GM21825 (cell line): ENCODE measurements at regions not wholly inside any gene's neighbourhood (a gene's known extent, or its start where the extent isn't known, plus 50 kb on each side); places are given as distances from the start of the nearest gene placed in this dataset.

ENCODE experiments used
- ATAC-seq: cut with Tn5 transposase; IDR thresholded peaks from one replicate; pipeline ENCODE4 v1.9.1; 2021; ENCODE audit warnings: mild to moderate bottlenecking, moderate library complexity; ENCODE audit not compliant: unreplicated experiment

DNA sequence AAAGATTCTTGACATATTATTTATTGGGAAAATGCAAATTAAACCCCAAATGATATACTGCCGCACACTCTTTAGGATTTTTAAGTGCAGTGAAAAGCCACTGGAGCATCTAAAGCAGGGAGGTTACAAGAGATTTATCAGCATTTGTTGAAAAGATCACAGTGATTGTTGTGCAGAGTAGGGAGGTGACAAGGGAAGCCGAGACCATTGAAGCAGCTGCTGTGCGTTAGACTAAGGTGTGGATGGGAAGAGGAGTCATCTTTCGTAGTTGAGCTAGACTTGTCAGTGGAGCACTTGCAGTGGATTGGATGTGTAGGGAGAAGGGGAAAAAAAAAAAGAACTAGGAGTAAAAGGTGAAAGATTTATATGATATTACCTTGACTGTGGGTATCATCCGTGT, 854.6 kb downstream of the NTRK3 start:
- no peak for ATAC-seq

GRCh38 chr15:87394676-87395075, 861.9 kb downstream of the NTRK3 start:
- no peak for ATAC-seq

DNA sequence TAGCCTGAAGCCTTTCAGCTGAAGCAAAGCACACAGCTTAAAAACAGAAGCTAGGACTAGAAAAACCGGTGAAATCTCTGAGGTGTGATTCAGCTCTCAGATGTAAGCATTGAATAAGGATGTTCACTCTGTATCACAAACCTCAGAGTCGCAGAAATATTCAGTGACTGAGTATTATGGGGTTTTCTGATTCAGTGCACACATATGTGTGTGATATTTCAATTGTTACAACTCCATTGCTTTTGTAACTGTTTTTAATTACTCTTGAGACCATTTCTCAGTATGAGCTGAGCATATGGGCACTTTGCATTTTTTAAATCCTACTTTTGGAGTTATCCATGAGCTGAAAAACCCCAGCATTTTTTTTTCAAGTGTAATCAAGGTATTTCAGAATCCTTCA, 868.8 kb downstream of the NTRK3 start:
- no peak for ATAC-seq

DNA sequence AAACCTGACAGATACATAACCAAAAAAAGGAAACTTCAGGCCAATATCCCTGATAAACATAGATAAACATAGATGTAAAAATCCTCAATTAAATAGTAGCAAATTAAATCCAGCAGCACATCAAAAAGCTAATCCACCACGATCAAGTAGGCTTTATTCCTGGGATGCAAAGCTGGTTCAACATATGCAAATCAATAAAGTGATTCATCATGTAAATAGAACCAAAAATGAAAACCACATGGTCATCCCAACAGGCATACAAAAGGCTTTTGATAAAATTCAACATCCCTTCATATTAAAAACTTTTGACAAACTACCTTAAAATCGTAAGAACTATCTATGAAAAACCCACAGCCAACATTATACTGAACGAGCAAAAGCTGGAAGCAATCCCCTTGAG, 882.2 kb downstream of the NTRK3 start:
- ATAC-seq, result no peak

- ATAC-seq, result no peak
These were observed 887.3 kb downstream of the NTRK3 start for GRCh38 chr15:87369269-87369668.

DNA sequence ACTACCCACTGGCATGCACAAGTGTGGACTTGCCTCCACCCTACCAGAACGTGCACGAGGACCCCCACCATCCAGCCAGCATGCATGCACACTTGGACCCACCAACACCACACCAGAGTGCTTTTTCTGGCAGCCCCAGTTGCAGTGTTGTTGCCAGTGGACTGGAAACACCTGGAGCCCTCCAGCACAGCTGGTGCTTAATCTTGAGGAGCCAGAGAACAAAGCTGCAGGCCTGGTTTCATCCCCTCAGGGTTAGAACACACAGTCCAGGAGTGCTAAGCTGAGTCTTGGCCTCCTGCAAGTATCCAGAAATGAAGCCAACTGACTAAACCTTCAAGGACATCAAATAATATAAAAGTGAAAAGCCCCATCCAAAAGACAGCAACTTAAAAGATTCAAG, 888.0 kb downstream of the NTRK3 start:
- ATAC-seq, result no peak

- no peak for ATAC-seq
These were observed 891.4 kb downstream of the NTRK3 start for GRCh38 chr15:87365186-87365585.

- ATAC-seq, result no peak
These were observed 894.0 kb downstream of the NTRK3 start for GRCh38 chr15:87362531-87362930.

DNA sequence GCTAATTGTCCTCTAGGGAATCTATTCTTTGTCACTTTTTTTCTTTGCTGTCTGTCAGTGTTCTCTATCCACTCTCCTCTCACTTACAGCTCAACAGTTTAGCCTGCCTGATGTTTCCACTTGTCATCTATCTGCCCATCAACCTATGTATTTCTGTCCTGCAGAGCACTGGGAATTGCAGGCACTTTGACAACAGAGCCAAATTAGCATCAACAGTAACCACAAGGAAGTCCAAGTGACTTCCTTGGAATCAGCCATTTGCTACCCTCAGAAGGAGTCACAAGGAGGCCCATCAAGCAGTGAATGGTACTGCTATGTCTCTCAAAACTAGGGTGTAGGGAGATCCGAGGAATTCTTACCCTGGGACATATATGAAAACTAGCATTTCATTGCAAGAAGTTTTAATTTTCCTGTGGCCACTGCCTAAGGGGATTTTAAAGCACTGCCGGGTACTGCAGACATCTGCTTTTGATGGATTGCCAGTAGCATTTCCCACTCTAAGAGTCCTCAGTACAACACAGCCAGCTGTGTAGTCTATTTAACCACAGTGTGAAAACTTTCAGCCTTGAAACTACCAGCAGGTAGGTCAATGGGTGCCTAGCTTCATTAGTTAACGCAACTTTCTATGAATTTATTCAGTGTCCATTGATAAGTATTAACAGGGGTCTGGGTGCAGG, 898.8 kb downstream of the NTRK3 start:
- ATAC-seq, result no peak

DNA sequence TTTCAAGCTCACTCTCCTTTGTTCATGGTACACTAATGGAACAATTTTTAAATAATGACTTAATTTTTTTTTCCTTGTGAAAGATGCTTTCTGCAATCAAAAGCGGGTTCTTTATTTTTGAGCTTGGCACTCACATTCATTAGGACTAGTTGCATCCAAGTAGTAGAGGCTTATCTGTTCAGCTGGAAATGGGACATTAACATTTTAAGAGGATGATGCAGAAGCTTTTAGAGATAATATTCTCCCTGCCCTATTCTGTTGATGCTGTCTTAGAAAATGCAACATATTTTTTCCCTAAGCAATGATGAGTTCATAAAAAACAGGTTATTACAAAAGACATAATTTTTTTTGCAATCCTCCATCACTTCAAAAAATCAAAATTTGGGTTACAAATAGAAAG, 900.6 kb downstream of the NTRK3 start:
- no peak for ATAC-seq

- no peak for ATAC-seq
These were observed 901.7 kb downstream of the NTRK3 start for GRCh38 chr15:87354661-87355410.

DNA sequence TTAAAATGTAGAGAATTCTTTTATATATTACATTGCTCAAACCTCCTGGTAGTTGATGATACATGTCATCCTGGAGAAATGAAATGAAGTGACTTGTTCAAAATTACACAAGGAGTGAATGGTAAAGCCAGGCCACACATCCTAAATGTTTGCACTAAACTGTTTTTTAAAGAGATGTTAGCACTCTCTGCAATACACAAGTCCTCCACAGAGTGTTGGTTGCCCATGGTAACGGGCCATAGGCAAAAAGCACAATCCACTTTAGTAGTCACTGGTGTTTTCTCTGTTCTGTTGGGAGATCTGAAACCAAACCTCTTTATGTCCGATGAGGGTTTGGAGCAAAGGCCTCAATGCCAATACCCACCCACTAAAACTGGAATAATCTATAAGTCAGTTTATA, 907.4 kb downstream of the NTRK3 start:
- ATAC-seq, result no peak

- ATAC-seq, result no peak
These were observed 907.8 kb downstream of the NTRK3 start for GRCh38 chr15:87348746-87349145.

GRCh38 chr15:87347806-87348515, 908.6 kb downstream of the NTRK3 start:
- no peak for ATAC-seq

DNA sequence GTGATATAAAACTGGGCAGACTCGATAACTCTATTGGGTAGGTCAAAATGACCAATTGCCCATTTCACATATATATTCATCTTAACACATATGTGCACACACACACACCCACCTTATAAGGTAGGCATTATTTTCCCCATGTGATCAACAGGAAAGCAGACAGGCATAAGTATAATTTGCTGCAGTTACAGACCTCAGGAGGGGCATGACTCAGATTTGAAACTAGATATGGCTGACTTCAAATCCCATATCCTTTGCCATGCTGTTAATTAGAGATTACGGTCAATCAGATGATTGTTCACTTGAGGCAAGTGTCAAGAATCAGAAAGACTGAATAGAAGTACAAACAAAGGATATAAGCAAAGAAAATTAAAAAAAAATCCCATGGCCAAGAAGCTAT, 910.6 kb downstream of the NTRK3 start:
- ATAC-seq, result no peak

GRCh38 chr15:87343966-87344365, 912.6 kb downstream of the NTRK3 start:
- ATAC-seq, result no peak

DNA sequence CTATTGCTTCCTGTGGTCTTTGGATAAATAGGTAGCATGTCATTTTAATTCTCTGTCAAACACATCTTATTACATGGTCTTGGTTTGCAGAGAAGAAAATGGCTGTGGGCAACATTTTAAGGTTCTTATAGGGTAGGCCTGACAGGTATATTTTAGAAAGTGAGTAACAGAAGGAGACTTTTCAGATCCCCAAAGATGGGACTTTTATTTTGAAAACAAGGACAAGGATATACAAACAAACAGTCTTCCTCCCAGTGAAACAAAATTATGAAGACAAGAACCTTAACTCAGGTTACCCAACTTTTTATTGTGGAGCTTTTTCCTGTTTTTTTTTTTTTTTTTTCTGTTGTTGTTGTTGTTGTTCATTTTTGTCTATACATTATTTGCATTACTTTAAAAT, 916.2 kb downstream of the NTRK3 start:
- ATAC-seq, result no peak

DNA sequence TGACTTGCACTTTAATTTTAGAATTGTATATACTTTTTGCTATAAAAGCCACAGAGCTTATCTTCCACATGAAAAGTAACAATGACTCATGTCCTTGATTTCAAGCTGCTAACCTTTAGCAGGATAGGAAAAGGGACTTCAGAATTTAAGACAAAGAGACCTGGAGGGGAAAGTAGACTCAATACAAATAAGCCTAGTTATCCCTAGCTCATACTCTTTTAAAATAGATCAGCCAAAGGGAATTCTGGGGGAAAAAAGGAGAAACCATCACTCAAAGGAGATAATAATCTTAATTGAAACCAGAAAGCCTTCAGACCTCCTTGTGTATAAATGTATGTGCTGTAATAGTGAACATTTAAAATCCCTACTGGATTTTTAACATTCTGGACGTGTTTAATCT, 930.3 kb downstream of the NTRK3 start:
- ATAC-seq, result no peak

GRCh38 chr15:87322870-87323269, 933.7 kb downstream of the NTRK3 start:
- no peak for ATAC-seq

DNA sequence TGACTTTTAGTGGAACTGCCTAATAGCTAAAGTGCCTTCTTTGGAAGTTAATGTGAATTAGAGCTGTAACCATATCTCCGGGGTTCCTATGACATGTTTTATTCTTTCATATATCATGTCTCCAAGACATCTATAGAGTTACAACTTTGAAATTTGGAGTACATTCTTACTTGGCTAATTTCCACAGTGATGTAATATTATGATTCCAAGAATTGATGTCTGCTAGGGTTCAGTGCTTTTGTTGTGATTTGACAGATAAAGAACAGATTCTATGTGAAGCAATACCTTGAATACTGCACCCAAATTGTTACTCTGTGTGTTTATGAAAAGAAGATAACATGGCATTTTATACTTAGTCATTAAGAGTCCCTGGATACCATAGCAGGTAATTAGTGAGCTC, 934.3 kb downstream of the NTRK3 start:
- no peak for ATAC-seq

GRCh38 chr15:87317900-87318299, 938.6 kb downstream of the NTRK3 start:
- ATAC-seq, result no peak

- no peak for ATAC-seq
These were observed 944.3 kb downstream of the NTRK3 start for GRCh38 chr15:87312221-87312620.
